HepG2 (cell line): ENCODE measurements at regions not wholly inside any gene's neighbourhood (a gene's known extent, or its start where the extent isn't known, plus 50 kb on each side); places are given as distances from the start of the nearest gene placed in this dataset.

Source experiments
- ATAC-seq: fragments of 200-7000 bp; cut with Tn5 transposase; 3 replicates; pipeline ENCODE4 v1.9.1; 2020; ENCODE audit warnings: mild to moderate bottlenecking, moderate library complexity
- BruUV-seq: library from RNA; stranded (reverse); fragments of 400-500 nt; replicated peaks from 2 replicates; lab custom pipeline; 2021; lab: Mats Ljungman, UMichigan
- CTCF ChIA-PET: fragments of 300-600 bp; formaldehyde crosslinking; extraction: SDS; loops from one replicate; lab custom pipeline; 2021; ENCODE audit warnings: low total read pairs, inconsistent platforms, low intra/inter-chr PET ratio; lab: Yijun Ruan, JAX
- POLR2A ChIA-PET: fragments of 350-600 bp; sonication (Branson Sonifier 250); formaldehyde crosslinking; loops from one replicate; lab custom pipeline; 2020; ENCODE audit warnings: antibody characterized with exemption, inconsistent platforms; lab: Yijun Ruan, JAX
- DNase-seq: peaks from one replicate; pipeline ENCODE4 v3.0.0-alpha.2; 2015; ENCODE audit warnings: low spot score
- FAIRE-seq: peaks from 3 replicates; lab custom pipeline; 2011; peaks lifted over from hg19 to GRCh38; lab: Jason Lieb, UNC
- H2AFZ ChIP-seq: one replicate; pipeline ENCODE4 v1.6.1; 2011; ENCODE audit warnings: low read length, inconsistent platforms
- H3K27ac ChIP-seq: fragments of 300-600 bp; 3 replicates; pipeline ENCODE4 v1.8.0; 2011; ENCODE audit warnings: mixed run types, mild to moderate bottlenecking, mixed read lengths, low read length, inconsistent platforms; ENCODE audit not compliant: insufficient read depth; ENCODE audit errors: extremely low read length
- H3K27me3 ChIP-seq, 2 experiments: fragments of 200-600 bp in 1 of 2; 2 replicates in 1 of 2; 3 replicates in 1 of 2; pipeline versions ENCODE4 v1.6.0 to v1.8.0; 2011; ENCODE audit warnings: low read length in 2 of 2, mild to moderate bottlenecking in 2 of 2, moderate library complexity in 2 of 2, inconsistent platforms in 1 of 2; ENCODE audit not compliant: insufficient read depth in 2 of 2, control insufficient read depth in 1 of 2
- H3K36me3 ChIP-seq, 2 experiments: fragments of 200-600 bp in 1 of 2; replicated peaks in 1 of 2; 2 replicates in 1 of 2; 3 replicates in 1 of 2; pipeline versions ENCODE4 v1.5.1 to v1.8.0; 2011; ENCODE audit warnings: low read length in 2 of 2, inconsistent platforms in 1 of 2; ENCODE audit not compliant: insufficient read depth in 2 of 2, control insufficient read depth in 1 of 2
- H3K4me1 ChIP-seq: 2 replicates; pipeline ENCODE4 v1.5.1; 2012; ENCODE audit warnings: low read length, inconsistent platforms; ENCODE audit not compliant: insufficient read depth
- H3K4me2 ChIP-seq: 2 replicates; pipeline ENCODE4 v1.6.0; 2011; ENCODE audit warnings: low read depth, low read length, inconsistent platforms
- H3K4me3 ChIP-seq, 3 experiments: fragments of 200-600 bp in 1 of 3; sonication (generic), shearing (Covaris generic) in 1 of 3; replicated peaks in 1 of 3; 2 replicates each; pipeline ENCODE4 v1.5.1; 2011 to 2016; ENCODE audit warnings: low read length in 3 of 3, inconsistent platforms in 2 of 3, low read depth in 2 of 3, mild to moderate bottlenecking in 2 of 3, control low read depth in 1 of 3, mixed read lengths in 1 of 3; ENCODE audit not compliant: insufficient read depth in 1 of 3
- H3K79me2 ChIP-seq: one replicate; pipeline ENCODE4 v1.6.1; 2011; ENCODE audit warnings: low read length, inconsistent platforms; ENCODE audit not compliant: insufficient read depth
- H3K9ac ChIP-seq: 2 replicates; pipeline ENCODE4 v1.6.0; 2011; ENCODE audit warnings: mild to moderate bottlenecking, low read depth, low read length, inconsistent platforms; ENCODE audit not compliant: insufficient read depth
- H3K9me3 ChIP-seq: 2 replicates; pipeline ENCODE4 v1.5.1; 2012; ENCODE audit warnings: mild to moderate bottlenecking, low read length
- H4K20me1 ChIP-seq: 2 replicates; pipeline ENCODE4 v1.6.0; 2011; ENCODE audit warnings: inconsistent platforms, mild to moderate bottlenecking, low read length, moderate library complexity; ENCODE audit not compliant: insufficient read depth
- CAMTA2 ChIP-seq: sonication (generic); formaldehyde crosslinking; IDR thresholded peaks from 2 replicates; pipeline ENCODE4 v1.4.0; 2020; ENCODE audit warnings: mild to moderate bottlenecking, missing genetic modification reagents, borderline replicate concordance
- GLI4 ChIP-seq: sonication (generic); formaldehyde crosslinking; IDR thresholded peaks from 2 replicates; pipeline ENCODE4 v1.5.1; 2020; ENCODE audit warnings: missing genetic modification reagents, mild to moderate bottlenecking, moderate library complexity, borderline replicate concordance
- LCORL ChIP-seq, 2 experiments: fragments of 450-650 bp in 1 of 2; sonication (generic) in 1 of 2; formaldehyde crosslinking in 1 of 2; IDR thresholded peaks; 2 replicates each; pipeline versions ENCODE4 v1.5.0 to v1.6.1; 2017 to 2020; ENCODE audit warnings: antibody characterized with exemption in 1 of 2, missing genetic modification reagents in 1 of 2
- RXRA ChIP-seq: sonication (generic); formaldehyde crosslinking; IDR thresholded peaks from 2 replicates; pipeline ENCODE4 v1.5.1; 2020; ENCODE audit warnings: missing genetic modification reagents
- SIN3A ChIP-seq: IDR thresholded peaks from 2 replicates; pipeline ENCODE4 v1.6.1; 2011; ENCODE audit warnings: low read depth, mild to moderate bottlenecking, control low read depth, low read length, borderline replicate concordance
- SNAPC4 ChIP-seq: sonication (generic); formaldehyde crosslinking; IDR thresholded peaks from 2 replicates; pipeline ENCODE4 v1.4.0; 2020; ENCODE audit warnings: mild to moderate bottlenecking, missing genetic modification reagents
- TOPORS ChIP-seq: sonication (generic); formaldehyde crosslinking; IDR thresholded peaks from 2 replicates; pipeline ENCODE4 v1.8.0; 2023; ENCODE audit warnings: mild to moderate bottlenecking, missing genetic modification reagents
- ZFAT ChIP-seq: sonication (generic); formaldehyde crosslinking; conservative IDR thresholded peaks from 2 replicates; pipeline ENCODE4 v1.8.1; 2023; ENCODE audit warnings: missing genetic modification reagents, inconsistent platforms
- ZNF430 ChIP-seq: sonication (generic); formaldehyde crosslinking; IDR thresholded peaks from 2 replicates; pipeline ENCODE4 v1.9.0; 2021; ENCODE audit warnings: mild to moderate bottlenecking, missing genetic modification reagents
- ZNF512B ChIP-seq: sonication (generic); formaldehyde crosslinking; IDR thresholded peaks from 2 replicates; pipeline ENCODE4 v1.5.1; 2020; ENCODE audit warnings: missing genetic modification reagents, mild to moderate bottlenecking, borderline replicate concordance
- WGBS: methylation state at CpG from one replicate; pipeline ENCODE4 v1.1.6; 2017; ENCODE audit warnings: low lambda C conversion rate; 5-methylcytosine and 5-hydroxymethylcytosine counted together
- in situ Hi-C: cut with HindIII; loops from 2 replicates; pipeline ENCODE4 v1.10.0; 2017; ENCODE audit warnings: low pct_unique_long_range_greater_than_20kb; ENCODE audit not compliant: extremely low pct_ligation_motif_present
- intact Hi-C: fragments of 100-400 bp; cut with micrococcal nuclease; formaldehyde crosslinking; loops from one replicate; pipeline ENCODE4 v1.10.0; 2022; ENCODE audit not compliant: unreplicated experiment
- TF ChIP-seq, protein P1 (sequence below): sonication (generic); formaldehyde crosslinking; IDR thresholded peaks from 2 replicates; pipeline ENCODE4 v1.8.0; 2022; ENCODE audit warnings: mild to moderate bottlenecking, missing genetic modification reagents, borderline replicate concordance
- TF ChIP-seq, protein P2 (sequence below): IDR thresholded peaks from 2 replicates; pipeline ENCODE4 v1.6.1; 2016; ENCODE audit warnings: missing biosample characterization, missing genetic modification reagents, low read depth
- TF ChIP-seq, protein P3 (sequence below): sonication (generic); formaldehyde crosslinking; IDR thresholded peaks from 2 replicates; pipeline ENCODE4 v1.8.0; 2023; ENCODE audit warnings: mild to moderate bottlenecking, missing genetic modification reagents

DNA sequence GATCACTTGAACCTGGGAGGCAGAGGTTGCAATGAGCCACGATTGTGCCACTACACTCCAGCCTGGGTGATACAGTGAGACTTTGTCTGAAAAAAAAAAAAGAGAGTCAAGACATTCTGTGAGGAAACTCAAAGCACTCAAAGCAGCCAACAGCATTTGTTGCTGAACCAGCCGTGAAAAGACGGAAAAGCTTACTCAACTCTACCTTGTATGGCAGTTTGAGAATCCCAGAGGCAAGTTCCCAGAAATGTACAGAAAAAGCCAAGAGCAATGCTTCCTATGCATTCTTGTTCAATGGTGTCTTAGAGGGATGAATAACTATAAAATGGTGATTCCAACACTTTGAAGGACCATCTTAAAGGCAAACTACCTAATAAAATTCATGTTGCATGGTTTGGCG lies 170.2 kb downstream of the HSD17B3 start:
- ATAC-seq (no peak), DNase-seq (no peak), FAIRE-seq (no peak)
- no peaks in the 10 kb centered on the region for H3K36me3 ChIP-seq
- no peaks in the 10 kb centered on the region for H3K9me3 ChIP-seq
- no peaks in the 10 kb centered on the region for H4K20me1 ChIP-seq
- no peak overlapping the region for H3K9ac ChIP-seq
- intact Hi-C loops, result no loop called here
- WGBS, result 45% methylated on average over 4 of the region's 4 CpGs
- no peak overlapping the region for H2AFZ ChIP-seq
- H3K4me2 ChIP-seq, result no peak overlapping the region
- in situ Hi-C loops, result no loop called here
- H3K27ac ChIP-seq, result no peak overlapping the region
- POLR2A ChIA-PET, result no interaction called here
- CTCF ChIA-PET, result no interaction called here
- no TSS peak for BruUV-seq
- H3K79me2 ChIP-seq, result no peaks in the 10 kb centered on the region
- no peak overlapping the region for H3K4me3 ChIP-seq
- H3K4me1 ChIP-seq, result peaks cover 17% of the 10 kb centered on the region
- peaks cover 0 to 21% of the 10 kb centered on the region in 2 experiments; a peak in 3 of 5 replicates for H3K27me3 ChIP-seq
- TF ChIP-seq, protein P1, sequence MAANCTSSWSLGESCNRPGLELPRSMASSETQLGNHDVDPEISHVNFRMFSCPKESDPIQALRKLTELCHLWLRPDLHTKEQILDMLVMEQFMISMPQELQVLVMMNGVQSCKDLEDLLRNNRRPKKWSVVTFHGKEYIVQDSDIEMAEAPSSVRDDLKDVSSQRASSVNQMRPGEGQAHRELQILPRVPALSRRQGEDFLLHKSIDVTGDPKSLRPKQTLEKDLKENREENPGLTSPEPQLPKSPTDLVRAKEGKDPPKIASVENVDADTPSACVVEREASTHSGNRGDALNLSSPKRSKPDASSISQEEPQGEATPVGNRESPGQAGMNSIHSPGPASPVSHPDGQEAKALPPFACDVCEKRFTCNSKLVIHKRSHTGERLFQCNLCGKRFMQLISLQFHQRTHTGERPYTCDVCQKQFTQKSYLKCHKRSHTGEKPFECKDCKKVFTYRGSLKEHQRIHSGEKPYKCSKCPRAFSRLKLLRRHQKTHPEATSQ (CRISPR knock-in tag), result no peak
- TF ChIP-seq ZNF430 (no peak), SIN3A (no peak), LCORL (IDR thresholded peaks at IDR 0.05) (no peak), LCORL (CRISPR knock-in tag; IDR thresholded peaks at IDR 0.05) (no peak), TOPORS (CRISPR knock-in tag) (no peak), GLI4 (no peak), SNAPC4 (no peak), ZFAT (CRISPR knock-in tag) (no peak), RXRA (CRISPR knock-in tag) (no peak), ZNF512B (CRISPR knock-in tag) (no peak), CAMTA2 (CRISPR knock-in tag) (no peak)
- TF ChIP-seq, protein P2, sequence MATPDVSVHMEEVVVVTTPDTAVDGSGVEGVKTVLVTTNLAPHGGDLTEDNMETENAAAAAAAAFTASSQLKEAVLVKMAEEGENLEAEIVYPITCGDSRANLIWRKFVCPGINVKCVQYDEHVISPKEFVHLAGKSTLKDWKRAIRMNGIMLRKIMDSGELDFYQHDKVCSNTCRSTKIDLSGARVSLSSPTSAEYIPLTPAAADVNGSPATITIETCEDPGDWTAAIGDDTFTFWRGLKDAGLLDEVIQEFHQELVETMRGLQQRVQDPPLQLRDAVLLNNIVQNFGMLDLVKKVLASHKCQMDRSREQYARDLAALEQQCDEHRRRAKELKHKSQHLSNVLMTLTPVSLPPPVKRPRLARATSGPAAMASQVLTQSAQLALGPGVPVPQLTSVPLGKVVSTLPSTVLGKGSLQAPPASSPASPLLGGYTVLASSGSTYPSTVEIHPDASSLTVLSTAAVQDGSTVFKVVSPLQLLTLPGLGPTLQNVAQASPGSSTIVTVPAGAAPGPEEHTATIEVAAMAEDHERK (CRISPR knock-in tag), result no peak
- TF ChIP-seq, protein P3, sequence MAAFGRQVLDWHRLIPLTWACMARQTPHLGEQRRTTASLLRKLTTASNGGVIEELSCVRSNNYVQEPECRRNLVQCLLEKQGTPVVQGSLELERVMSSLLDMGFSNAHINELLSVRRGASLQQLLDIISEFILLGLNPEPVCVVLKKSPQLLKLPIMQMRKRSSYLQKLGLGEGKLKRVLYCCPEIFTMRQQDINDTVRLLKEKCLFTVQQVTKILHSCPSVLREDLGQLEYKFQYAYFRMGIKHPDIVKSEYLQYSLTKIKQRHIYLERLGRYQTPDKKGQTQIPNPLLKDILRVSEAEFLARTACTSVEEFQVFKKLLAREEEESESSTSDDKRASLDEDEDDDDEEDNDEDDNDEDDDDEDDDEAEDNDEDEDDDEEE, result no peak
